ENCODE measurements at regions not wholly inside any gene's neighbourhood (a gene's known extent, or its start where the extent isn't known, plus 50 kb on each side); places are given as distances from the start of the nearest gene placed in this dataset.

- TF ChIP-seq CTCF (tag by site-specific recombination; IDR thresholded peaks at IDR 0.05) (no peak), ZBTB7A (tag by site-specific recombination; IDR thresholded peaks at IDR 0.05; ENCODE audit: low read depth) (no peak), ZNF146 (tag by site-specific recombination; IDR thresholded peaks at IDR 0.05) (no peak), ZNF596 (tag by site-specific recombination; IDR thresholded peaks at IDR 0.05) (no peak), ZNF76 (tag by site-specific recombination; IDR thresholded peaks at IDR 0.05; ENCODE audit: borderline replicate concordance, low read depth) (no peak), REST (tag by site-specific recombination; IDR thresholded peaks at IDR 0.05) (no peak), TCF7L2 (IDR thresholded peaks at IDR 0.05; ENCODE audit: borderline replicate concordance, low read depth, low read length) (no peak), ZNF335 (tag by site-specific recombination; conservative IDR thresholded peaks at IDR 0.05) (no peak), SCRT2 (tag by site-specific recombination; IDR thresholded peaks at IDR 0.05) (no peak)
Measured at GRCh38 chr4:54914781-54915180, 210.6 kb downstream of the KDR start.

Data from HEK293 (cell line).